Gastroesophageal sphincter (tissue), 4 donors: ENCODE measurements at regions not wholly inside any gene's neighbourhood (a gene's known extent, or its start where the extent isn't known, plus 50 kb on each side); places are given as distances from the start of the nearest gene placed in this dataset.

ENCODE experiments used
- ATAC-seq: fragments of 150-250 bp; one replicate; pipeline ENCODE4 v1.9.1; 2016; ENCODE audit warnings: mild to moderate bottlenecking, moderate library complexity
- H3K27ac ChIP-seq, 4 donors: fragments of 200-600 bp; sonication (generic) in 3 of 4; 1 replicate in 3 of 4; 2 replicates in 1 of 4; pipeline ENCODE4 v1.5.1; 2016 to 2019
- H3K27me3 ChIP-seq: fragments of 200-600 bp; sonication (generic); one replicate; pipeline ENCODE4 v1.5.1; 2019
- H3K36me3 ChIP-seq, 2 donors: fragments of 200-600 bp; sonication (generic); one replicate each; pipeline ENCODE4 v1.5.1; 2019; ENCODE audit warnings: control low read depth in 1 of 2
- H3K4me1 ChIP-seq, 3 donors: fragments of 200-600 bp; sonication (generic); 1 replicate in 2 of 3; 2 replicates in 1 of 3; pipeline ENCODE4 v1.5.1; 2016 to 2019; ENCODE audit warnings: control low read depth in 2 of 3
- H3K4me3 ChIP-seq, 2 donors: fragments of 200-600 bp; sonication (generic); one replicate each; pipeline ENCODE4 v1.5.1; 2019; ENCODE audit warnings: mild to moderate bottlenecking in 1 of 2, moderate library complexity in 1 of 2
- H3K9me3 ChIP-seq, 3 donors: fragments of 200-600 bp; sonication (generic); one replicate each; pipeline ENCODE4 v1.5.1; 2017 to 2019; ENCODE audit warnings: control low read depth in 2 of 3
- EP300 ChIP-seq: sonication (generic); formaldehyde crosslinking; IDR thresholded peaks from one replicate; pipeline ENCODE4 v1.6.1; 2017; ENCODE audit warnings: antibody characterized with exemption, mild to moderate bottlenecking
- POLR2A ChIP-seq, 2 donors: fragments of 450-650 bp; IDR thresholded peaks; one replicate each; pipeline ENCODE4 v1.6.1; 2017; ENCODE audit warnings: antibody characterized with exemption in 2 of 2, mild to moderate bottlenecking in 2 of 2, moderate library complexity in 1 of 2
- POLR2AphosphoS5 ChIP-seq: sonication (generic); formaldehyde crosslinking; IDR thresholded peaks from one replicate; pipeline ENCODE4 v1.6.1; 2017; ENCODE audit warnings: antibody characterized with exemption
- WGBS, 2 donors: methylation state at CpG; one replicate each; pipeline ENCODE4 v1.1.5; 2018; ENCODE audit warnings: low coverage in 1 of 2; 5-methylcytosine and 5-hydroxymethylcytosine counted together
- TF ChIP-seq, protein P1 (sequence below), 4 experiments: fragments of 200-600 bp in 2 of 4; fragments of 450-650 bp in 2 of 4; sonication (generic) in 1 of 4; IDR thresholded peaks; one replicate each; pipeline ENCODE4 v1.5.1; 2017 to 2019; ENCODE audit warnings: antibody characterized with exemption in 4 of 4, mild to moderate bottlenecking in 2 of 4, moderate library complexity in 2 of 4

DNA sequence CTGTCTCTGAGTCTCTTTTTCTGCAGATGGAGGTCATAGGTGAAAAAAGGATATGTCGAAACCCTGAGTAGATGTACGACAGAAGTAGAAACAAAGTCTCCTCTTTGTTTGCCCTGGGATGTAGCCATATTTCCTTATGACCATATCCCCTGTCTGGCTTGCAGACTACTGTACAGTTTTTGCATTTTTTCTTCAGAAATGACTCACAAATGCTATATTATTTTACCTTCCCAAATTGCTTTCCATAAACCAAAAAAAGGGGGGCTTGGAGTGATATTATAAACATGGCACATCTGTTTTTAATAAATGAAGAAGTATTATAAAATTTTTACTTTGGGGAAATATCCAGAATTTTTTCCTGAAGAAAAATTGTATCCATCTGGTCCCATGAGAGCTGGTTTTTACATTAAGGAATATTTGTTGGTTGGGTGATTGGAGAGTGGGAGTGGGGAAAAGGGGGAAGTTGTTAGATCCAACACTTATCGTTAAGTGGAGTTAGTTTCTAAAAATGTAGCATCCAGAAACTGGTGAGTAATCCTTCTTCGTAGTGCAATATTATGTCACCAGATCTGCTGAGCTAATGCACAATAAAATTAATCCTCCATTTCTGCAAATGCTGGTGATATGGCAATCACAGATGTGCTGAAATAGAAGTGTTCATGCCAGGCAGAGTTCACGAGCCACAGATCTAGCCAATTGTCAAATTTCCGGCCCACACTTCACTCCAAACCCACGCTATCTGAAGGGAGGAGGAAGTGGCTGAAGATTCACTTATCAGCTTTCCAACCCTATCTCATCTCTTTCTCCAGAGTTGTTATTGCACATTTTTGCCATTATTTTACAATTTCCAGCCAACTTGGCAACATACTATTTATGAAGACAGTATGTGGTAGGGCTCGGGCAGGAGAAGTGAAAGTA is 313.6 kb upstream of the ATP11B start:
- Histone ChIP-seq H3K27ac (no peak overlapping the region), H3K4me1 (peaks cover 0 to 14% (median 0%) of the 10 kb centered on the region in 3 donors), H3K36me3 (no peaks in the 10 kb centered on the region), H3K4me3 (no peak overlapping the region), H3K9me3 (no peaks in the 10 kb centered on the region), H3K27me3 (no peaks in the 10 kb centered on the region)
- 52 to 62% methylated on average over 8 of the region's 8 CpGs for WGBS, 2 donors
- TF ChIP-seq EP300 (no peak), POLR2AphosphoS5 (no peak), POLR2A (IDR thresholded peaks at IDR 0.05) (no peak)
- TF ChIP-seq, protein P1, sequence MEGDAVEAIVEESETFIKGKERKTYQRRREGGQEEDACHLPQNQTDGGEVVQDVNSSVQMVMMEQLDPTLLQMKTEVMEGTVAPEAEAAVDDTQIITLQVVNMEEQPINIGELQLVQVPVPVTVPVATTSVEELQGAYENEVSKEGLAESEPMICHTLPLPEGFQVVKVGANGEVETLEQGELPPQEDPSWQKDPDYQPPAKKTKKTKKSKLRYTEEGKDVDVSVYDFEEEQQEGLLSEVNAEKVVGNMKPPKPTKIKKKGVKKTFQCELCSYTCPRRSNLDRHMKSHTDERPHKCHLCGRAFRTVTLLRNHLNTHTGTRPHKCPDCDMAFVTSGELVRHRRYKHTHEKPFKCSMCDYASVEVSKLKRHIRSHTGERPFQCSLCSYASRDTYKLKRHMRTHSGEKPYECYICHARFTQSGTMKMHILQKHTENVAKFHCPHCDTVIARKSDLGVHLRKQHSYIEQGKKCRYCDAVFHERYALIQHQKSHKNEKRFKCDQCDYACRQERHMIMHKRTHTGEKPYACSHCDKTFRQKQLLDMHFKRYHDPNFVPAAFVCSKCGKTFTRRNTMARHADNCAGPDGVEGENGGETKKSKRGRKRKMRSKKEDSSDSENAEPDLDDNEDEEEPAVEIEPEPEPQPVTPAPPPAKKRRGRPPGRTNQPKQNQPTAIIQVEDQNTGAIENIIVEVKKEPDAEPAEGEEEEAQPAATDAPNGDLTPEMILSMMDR (IDR thresholded peaks at IDR 0.05), result no peak
- no peak for ATAC-seq

DNA sequence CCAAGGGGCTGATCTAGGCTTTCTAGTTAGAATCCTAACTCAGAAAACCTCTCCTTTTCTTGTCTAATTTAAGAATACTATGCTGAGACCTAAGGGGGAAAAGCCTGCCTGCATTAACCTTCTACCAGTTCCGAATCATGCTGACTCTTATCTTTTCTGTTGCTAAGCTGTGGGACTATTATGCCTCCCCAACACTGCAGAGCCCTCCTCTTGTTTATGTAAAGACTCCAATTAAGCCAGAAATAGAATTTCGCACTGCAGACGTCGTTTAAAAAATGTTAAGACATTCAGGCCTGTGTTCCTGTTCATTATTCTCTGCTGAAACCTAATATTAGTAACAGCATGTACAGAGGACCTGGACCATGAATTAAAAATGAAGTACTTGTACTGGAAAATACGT is 310.6 kb upstream of the ATP11B start:
- H3K4me3 ChIP-seq, result no peak overlapping the region
- ATAC-seq, result no peak
- H3K36me3 ChIP-seq, result no peaks in the 10 kb centered on the region
- no peaks in the 10 kb centered on the region for H3K9me3 ChIP-seq
- H3K27ac ChIP-seq, result peak overlapping the region in 1 of 4 donors; percentile 51
- TF ChIP-seq POLR2A (IDR thresholded peaks at IDR 0.05), result no peak
- TF ChIP-seq, protein P1 (IDR thresholded peaks at IDR 0.05), result no peak
- TF ChIP-seq EP300, result no peak
- TF ChIP-seq POLR2AphosphoS5, result no peak
- peaks cover 0 to 14% (median 0%) of the 10 kb centered on the region in 3 donors for H3K4me1 ChIP-seq
- H3K27me3 ChIP-seq, result no peaks in the 10 kb centered on the region
- WGBS, 2 donors, result 3 to 23% methylated on average over 5 of the region's 5 CpGs

DNA sequence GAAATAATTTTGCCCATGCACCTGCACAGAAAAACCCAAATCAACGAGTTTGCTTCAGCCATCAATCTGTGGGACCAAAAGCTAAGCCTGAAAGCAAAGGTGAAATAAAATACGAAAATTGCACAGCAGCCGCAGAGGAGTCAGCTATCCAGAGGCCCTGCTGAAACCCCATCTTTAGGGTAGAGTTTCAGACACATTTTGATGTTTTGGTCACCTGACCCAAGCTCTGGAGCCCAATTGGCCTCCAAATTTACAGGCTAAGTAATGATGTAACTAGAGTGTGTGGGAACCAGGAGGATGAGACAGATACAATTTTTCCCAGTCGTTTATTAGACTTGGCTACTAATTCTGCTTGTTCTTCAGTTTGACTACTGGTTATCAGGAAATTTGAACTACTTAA is 308.6 kb upstream of the ATP11B start:
- Histone ChIP-seq H3K4me1 (peaks cover 0 to 14% (median 0%) of the 10 kb centered on the region in 3 donors), H3K4me3 (no peak overlapping the region), H3K9me3 (no peaks in the 10 kb centered on the region), H3K27me3 (no peaks in the 10 kb centered on the region), H3K27ac (no peak overlapping the region), H3K36me3 (no peaks in the 10 kb centered on the region)
- 73 to 79% methylated on average over 4 of the region's 4 CpGs for WGBS, 2 donors
- TF ChIP-seq EP300 (no peak), POLR2A (IDR thresholded peaks at IDR 0.05) (no peak), POLR2AphosphoS5 (no peak)
- TF ChIP-seq, protein P1 (IDR thresholded peaks at IDR 0.05), result no peak
- no peak for ATAC-seq

DNA sequence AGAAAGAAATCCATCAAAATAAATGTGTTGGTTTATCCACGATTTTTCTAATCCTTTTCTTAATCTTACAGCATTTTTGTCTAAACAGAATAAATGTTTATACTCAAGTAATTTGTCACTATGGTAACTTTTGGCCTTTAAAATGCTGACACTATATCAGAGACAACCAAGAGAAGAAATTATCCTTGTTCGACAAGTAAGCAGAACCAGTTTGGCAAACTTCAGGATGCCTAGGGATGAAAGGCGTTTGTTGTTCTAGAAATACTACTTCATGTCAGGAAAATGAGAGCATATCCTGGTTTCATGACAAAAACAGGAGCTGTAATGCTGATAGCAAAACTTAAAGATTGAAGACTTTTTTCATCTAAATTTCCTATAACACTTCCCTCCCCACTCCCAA is 308.0 kb upstream of the ATP11B start:
- 6 to 18% methylated on average over 2 to 3 of the region's 3 CpGs for WGBS, 2 donors
- Histone ChIP-seq H3K9me3 (no peaks in the 10 kb centered on the region), H3K27me3 (no peaks in the 10 kb centered on the region), H3K4me3 (no peak overlapping the region), H3K27ac (no peak overlapping the region), H3K4me1 (peaks cover 0 to 16% (median 0%) of the 10 kb centered on the region in 3 donors), H3K36me3 (no peaks in the 10 kb centered on the region)
- ATAC-seq, result no peak
- no peak for TF ChIP-seq POLR2AphosphoS5
- TF ChIP-seq, protein P1 (IDR thresholded peaks at IDR 0.05), result no peak
- TF ChIP-seq POLR2A (IDR thresholded peaks at IDR 0.05), result no peak

DNA sequence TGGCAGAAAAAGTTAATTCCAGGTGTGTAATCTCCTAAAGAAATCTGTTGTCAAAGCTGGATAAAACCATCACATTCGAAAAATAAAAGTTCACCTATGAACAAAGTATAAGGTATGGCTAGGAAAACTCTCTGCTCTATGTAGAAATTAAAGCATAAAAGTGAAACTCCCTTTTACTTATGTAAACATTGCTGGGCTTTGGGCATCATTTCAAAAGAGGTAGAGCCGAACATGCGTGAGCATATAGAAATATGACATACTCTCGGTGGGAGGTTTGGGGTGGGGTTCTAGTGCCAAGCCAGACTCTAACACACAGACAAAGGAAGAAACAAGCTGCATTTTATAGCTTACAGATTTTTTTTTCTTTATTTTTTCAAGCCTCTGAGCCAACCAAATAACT is 306.8 kb upstream of the ATP11B start:
- WGBS, 2 donors, result 43 to 59% methylated on average over 4 of the region's 4 CpGs
- Histone ChIP-seq H3K9me3 (no peaks in the 10 kb centered on the region), H3K27me3 (no peaks in the 10 kb centered on the region), H3K36me3 (no peaks in the 10 kb centered on the region), H3K27ac (no peak overlapping the region), H3K4me1 (peaks cover 0 to 19% (median 0%) of the 10 kb centered on the region in 3 donors), H3K4me3 (no peak overlapping the region)
- TF ChIP-seq POLR2A (IDR thresholded peaks at IDR 0.05) (no peak), POLR2AphosphoS5 (no peak), EP300 (no peak)
- TF ChIP-seq, protein P1 (IDR thresholded peaks at IDR 0.05), result no peak
- ATAC-seq, result no peak
